HepG2 (cell line): ENCODE measurements at regions not wholly inside any gene's neighbourhood (a gene's known extent, or its start where the extent isn't known, plus 50 kb on each side); places are given as distances from the start of the nearest gene placed in this dataset.

Experiments used
- ATAC-seq: fragments of 200-7000 bp; cut with Tn5 transposase; 3 replicates; pipeline ENCODE4 v1.9.1; 2020; ENCODE audit warnings: mild to moderate bottlenecking, moderate library complexity
- BruUV-seq: library from RNA; stranded (reverse); fragments of 400-500 nt; replicated peaks from 2 replicates; lab custom pipeline; 2021; lab: Mats Ljungman, UMichigan
- CTCF ChIA-PET: fragments of 300-600 bp; formaldehyde crosslinking; extraction: SDS; loops from one replicate; lab custom pipeline; 2021; ENCODE audit warnings: low total read pairs, inconsistent platforms, low intra/inter-chr PET ratio; lab: Yijun Ruan, JAX
- POLR2A ChIA-PET: fragments of 350-600 bp; sonication (Branson Sonifier 250); formaldehyde crosslinking; loops from one replicate; lab custom pipeline; 2020; ENCODE audit warnings: antibody characterized with exemption, inconsistent platforms; lab: Yijun Ruan, JAX
- DNase-seq: peaks from one replicate; pipeline ENCODE4 v3.0.0-alpha.2; 2015; ENCODE audit warnings: low spot score
- FAIRE-seq: peaks from 3 replicates; lab custom pipeline; 2011; peaks lifted over from hg19 to GRCh38; lab: Jason Lieb, UNC
- H2AFZ ChIP-seq: one replicate; pipeline ENCODE4 v1.6.1; 2011; ENCODE audit warnings: low read length, inconsistent platforms
- H3K27ac ChIP-seq: fragments of 300-600 bp; 3 replicates; pipeline ENCODE4 v1.8.0; 2011; ENCODE audit warnings: mixed run types, mild to moderate bottlenecking, mixed read lengths, low read length, inconsistent platforms; ENCODE audit not compliant: insufficient read depth; ENCODE audit errors: extremely low read length
- H3K27me3 ChIP-seq, 2 experiments: fragments of 200-600 bp in 1 of 2; 2 replicates in 1 of 2; 3 replicates in 1 of 2; pipeline versions ENCODE4 v1.6.0 to v1.8.0; 2011; ENCODE audit warnings: low read length in 2 of 2, mild to moderate bottlenecking in 2 of 2, moderate library complexity in 2 of 2, inconsistent platforms in 1 of 2; ENCODE audit not compliant: insufficient read depth in 2 of 2, control insufficient read depth in 1 of 2
- H3K36me3 ChIP-seq, 2 experiments: fragments of 200-600 bp in 1 of 2; replicated peaks in 1 of 2; 2 replicates in 1 of 2; 3 replicates in 1 of 2; pipeline versions ENCODE4 v1.5.1 to v1.8.0; 2011; ENCODE audit warnings: low read length in 2 of 2, inconsistent platforms in 1 of 2; ENCODE audit not compliant: insufficient read depth in 2 of 2, control insufficient read depth in 1 of 2
- H3K4me1 ChIP-seq: 2 replicates; pipeline ENCODE4 v1.5.1; 2012; ENCODE audit warnings: low read length, inconsistent platforms; ENCODE audit not compliant: insufficient read depth
- H3K4me2 ChIP-seq: 2 replicates; pipeline ENCODE4 v1.6.0; 2011; ENCODE audit warnings: low read depth, low read length, inconsistent platforms
- H3K4me3 ChIP-seq, 3 experiments: fragments of 200-600 bp in 1 of 3; sonication (generic), shearing (Covaris generic) in 1 of 3; replicated peaks in 1 of 3; 2 replicates each; pipeline ENCODE4 v1.5.1; 2011 to 2016; ENCODE audit warnings: low read length in 3 of 3, inconsistent platforms in 2 of 3, low read depth in 2 of 3, mild to moderate bottlenecking in 2 of 3, control low read depth in 1 of 3, mixed read lengths in 1 of 3; ENCODE audit not compliant: insufficient read depth in 1 of 3
- H3K79me2 ChIP-seq: one replicate; pipeline ENCODE4 v1.6.1; 2011; ENCODE audit warnings: low read length, inconsistent platforms; ENCODE audit not compliant: insufficient read depth
- H3K9ac ChIP-seq: 2 replicates; pipeline ENCODE4 v1.6.0; 2011; ENCODE audit warnings: mild to moderate bottlenecking, low read depth, low read length, inconsistent platforms; ENCODE audit not compliant: insufficient read depth
- H3K9me3 ChIP-seq: 2 replicates; pipeline ENCODE4 v1.5.1; 2012; ENCODE audit warnings: mild to moderate bottlenecking, low read length
- H4K20me1 ChIP-seq: 2 replicates; pipeline ENCODE4 v1.6.0; 2011; ENCODE audit warnings: inconsistent platforms, mild to moderate bottlenecking, low read length, moderate library complexity; ENCODE audit not compliant: insufficient read depth
- CHD4 ChIP-seq: fragments of 200-600 bp; sonication (generic); IDR thresholded peaks from 2 replicates; pipeline ENCODE4 v1.7.0; 2017; ENCODE audit warnings: mild to moderate bottlenecking, low read length, borderline replicate concordance
- ELF1 ChIP-seq: sonication (generic); formaldehyde crosslinking; IDR thresholded peaks from 2 replicates; pipeline ENCODE4 v1.4.0; 2020; ENCODE audit warnings: missing genetic modification reagents
- HNRNPK ChIP-seq: fragments of 200-400 bp; formaldehyde crosslinking; IDR thresholded peaks from 2 replicates; pipeline ENCODE4 v1.6.1; 2018; ENCODE audit warnings: low read length, low read depth, moderate library complexity, mild to moderate bottlenecking; ENCODE audit not compliant: poor library complexity, severe bottlenecking
- NFIC ChIP-seq: IDR thresholded peaks from 2 replicates; pipeline ENCODE4 v1.6.1; 2012; ENCODE audit warnings: mild to moderate bottlenecking, low read length, inconsistent platforms
- RAD51 ChIP-seq: fragments of 450-650 bp; IDR thresholded peaks from 2 replicates; pipeline ENCODE4 v1.6.1; 2016; ENCODE audit warnings: borderline replicate concordance
- SMAD3 ChIP-seq: sonication (generic); formaldehyde crosslinking; IDR thresholded peaks from 2 replicates; pipeline ENCODE4 v1.4.0; 2020; ENCODE audit warnings: missing genetic modification reagents
- TBP ChIP-seq: sonication (generic); formaldehyde crosslinking; IDR thresholded peaks from 2 replicates; pipeline ENCODE4 v1.5.0; 2020; ENCODE audit warnings: missing genetic modification reagents
- ZC3H13 ChIP-seq: sonication (generic); formaldehyde crosslinking; IDR thresholded peaks from 2 replicates; pipeline ENCODE4 v1.8.1; 2023; ENCODE audit warnings: mild to moderate bottlenecking, missing genetic modification reagents, moderate library complexity
- ZNF616 ChIP-seq: sonication (generic); formaldehyde crosslinking; IDR thresholded peaks from 2 replicates; pipeline ENCODE4 v1.5.0; 2020; ENCODE audit warnings: low read depth, mild to moderate bottlenecking, missing genetic modification reagents
- ZNF746 ChIP-seq: sonication (generic); formaldehyde crosslinking; IDR thresholded peaks from 2 replicates; pipeline ENCODE4 v1.8.0; 2022; ENCODE audit warnings: mild to moderate bottlenecking, missing genetic modification reagents
- ZNF761 ChIP-seq: sonication (generic); formaldehyde crosslinking; conservative IDR thresholded peaks from 2 replicates; pipeline ENCODE4 v1.4.0; 2020; ENCODE audit warnings: mild to moderate bottlenecking, missing genetic modification reagents
- WGBS: methylation state at CpG from one replicate; pipeline ENCODE4 v1.1.6; 2017; ENCODE audit warnings: low lambda C conversion rate; 5-methylcytosine and 5-hydroxymethylcytosine counted together
- in situ Hi-C: cut with HindIII; loops from 2 replicates; pipeline ENCODE4 v1.10.0; 2017; ENCODE audit warnings: low pct_unique_long_range_greater_than_20kb; ENCODE audit not compliant: extremely low pct_ligation_motif_present
- intact Hi-C: fragments of 100-400 bp; cut with micrococcal nuclease; formaldehyde crosslinking; loops from one replicate; pipeline ENCODE4 v1.10.0; 2022; ENCODE audit not compliant: unreplicated experiment
- TF ChIP-seq, protein P1 (sequence below): sonication (generic); formaldehyde crosslinking; IDR thresholded peaks from 2 replicates; pipeline ENCODE4 v1.4.0; 2020; ENCODE audit warnings: missing genetic modification reagents, borderline replicate concordance
- TF ChIP-seq, protein P2 (sequence below): sonication (generic); formaldehyde crosslinking; IDR thresholded peaks from 2 replicates; pipeline ENCODE4 v1.4.0; 2020; ENCODE audit warnings: missing genetic modification reagents

DNA sequence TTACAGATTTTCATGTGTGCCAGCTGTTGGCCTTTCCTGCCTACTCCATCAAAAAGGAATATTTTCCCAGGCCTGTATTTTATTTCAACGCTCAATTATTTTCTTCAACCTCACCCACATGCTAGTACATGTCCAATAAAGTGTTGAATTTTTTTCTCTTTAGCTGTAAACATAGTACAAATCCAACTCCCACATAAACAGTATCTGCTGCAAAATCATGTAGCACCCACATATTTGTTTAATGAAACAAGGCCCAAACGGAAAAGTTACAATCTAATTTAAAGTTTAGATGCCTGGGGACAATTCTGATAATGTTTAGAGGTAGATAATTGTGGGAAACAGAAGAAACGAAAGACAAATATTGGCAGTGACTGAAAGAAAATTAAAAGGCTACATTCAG is 275.4 kb upstream of the ACVR2A start (continued):
- no peak for TF ChIP-seq CHD4
- no peak for TF ChIP-seq ZNF746 (CRISPR knock-in tag)

DNA sequence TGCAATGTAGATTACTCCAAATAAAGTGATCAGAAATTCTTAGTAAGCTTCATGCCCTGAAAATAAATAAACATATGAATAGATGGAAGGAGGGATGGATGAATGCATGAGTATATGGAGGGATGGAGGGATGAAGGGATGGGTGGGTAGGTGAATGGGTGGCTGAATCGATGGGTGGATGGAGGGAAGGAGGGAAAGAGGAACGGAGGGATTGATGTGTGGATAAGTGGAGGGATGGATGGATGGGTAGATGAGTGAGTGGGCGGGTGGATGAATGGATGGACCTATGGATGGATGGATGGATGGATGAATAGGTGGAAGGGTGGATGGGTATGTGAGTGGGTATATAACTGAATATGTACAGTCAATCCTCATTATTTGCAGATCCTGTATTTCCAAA is 276.7 kb upstream of the ACVR2A start:
- FAIRE-seq (no peak), ATAC-seq (no peak), DNase-seq (no peak)
- BruUV-seq = no TSS peak
- Histone ChIP-seq H3K79me2 (no peaks in the 10 kb centered on the region), H3K9ac (no peak overlapping the region), H3K4me1 (no peaks in the 10 kb centered on the region), H3K36me3 (no peaks in the 10 kb centered on the region), H2AFZ (no peak overlapping the region), H4K20me1 (no peaks in the 10 kb centered on the region), H3K27ac (no peak overlapping the region), H3K4me3 (no peak overlapping the region), H3K9me3 (no peaks in the 10 kb centered on the region), H3K27me3 (no peaks in the 10 kb centered on the region), H3K4me2 (no peak overlapping the region)
- WGBS = 9% methylated on average over 3 of the region's 3 CpGs
- POLR2A ChIA-PET = no interaction called here
- TF ChIP-seq HNRNPK = peak; percentile 64
- no peak for TF ChIP-seq ZNF761 (CRISPR knock-in tag)
- TF ChIP-seq RAD51 = 0 out of 2 replicates have a peak, but pooled peaks have one; percentile 6
- intact Hi-C loops = no loop called here
- CTCF ChIA-PET = no interaction called here
- in situ Hi-C loops = no loop called here

DNA sequence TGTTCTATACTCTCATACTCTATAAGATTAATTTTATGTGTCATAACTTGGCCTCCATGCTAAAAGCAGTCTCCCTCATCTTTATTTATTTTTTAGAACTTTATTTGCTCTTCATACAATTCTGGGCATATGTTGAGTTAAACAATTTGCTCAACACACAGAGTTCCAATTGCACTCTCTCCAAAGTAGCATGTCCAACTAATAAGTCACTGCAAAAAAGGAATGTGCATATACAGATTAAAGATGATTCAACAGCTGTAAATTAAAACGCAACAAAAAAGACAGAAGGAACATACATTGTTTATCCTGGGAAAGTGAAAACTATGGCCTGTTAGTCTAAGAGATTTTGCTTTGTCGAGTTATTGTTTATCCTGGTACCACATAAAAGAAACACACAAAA is 277.7 kb upstream of the ACVR2A start:
- POLR2A ChIA-PET = no interaction called here
- Histone ChIP-seq H3K4me2 (no peak overlapping the region), H3K4me3 (no peak overlapping the region), H3K27me3 (no peaks in the 10 kb centered on the region), H3K9ac (no peak overlapping the region), H3K36me3 (no peaks in the 10 kb centered on the region), H4K20me1 (no peaks in the 10 kb centered on the region), H3K9me3 (no peaks in the 10 kb centered on the region), H3K4me1 (no peaks in the 10 kb centered on the region), H2AFZ (no peak overlapping the region), H3K79me2 (no peaks in the 10 kb centered on the region), H3K27ac (no peak overlapping the region)
- FAIRE-seq (no peak), DNase-seq (no peak), ATAC-seq (no peak)
- TF ChIP-seq SMAD3 (CRISPR knock-in tag) (no peak), ZNF616 (CRISPR knock-in tag) (no peak), ZC3H13 (no peak), NFIC (no peak), ELF1 (CRISPR knock-in tag) (no peak), TBP (CRISPR knock-in tag) (no peak)
- TF ChIP-seq, protein P1, sequence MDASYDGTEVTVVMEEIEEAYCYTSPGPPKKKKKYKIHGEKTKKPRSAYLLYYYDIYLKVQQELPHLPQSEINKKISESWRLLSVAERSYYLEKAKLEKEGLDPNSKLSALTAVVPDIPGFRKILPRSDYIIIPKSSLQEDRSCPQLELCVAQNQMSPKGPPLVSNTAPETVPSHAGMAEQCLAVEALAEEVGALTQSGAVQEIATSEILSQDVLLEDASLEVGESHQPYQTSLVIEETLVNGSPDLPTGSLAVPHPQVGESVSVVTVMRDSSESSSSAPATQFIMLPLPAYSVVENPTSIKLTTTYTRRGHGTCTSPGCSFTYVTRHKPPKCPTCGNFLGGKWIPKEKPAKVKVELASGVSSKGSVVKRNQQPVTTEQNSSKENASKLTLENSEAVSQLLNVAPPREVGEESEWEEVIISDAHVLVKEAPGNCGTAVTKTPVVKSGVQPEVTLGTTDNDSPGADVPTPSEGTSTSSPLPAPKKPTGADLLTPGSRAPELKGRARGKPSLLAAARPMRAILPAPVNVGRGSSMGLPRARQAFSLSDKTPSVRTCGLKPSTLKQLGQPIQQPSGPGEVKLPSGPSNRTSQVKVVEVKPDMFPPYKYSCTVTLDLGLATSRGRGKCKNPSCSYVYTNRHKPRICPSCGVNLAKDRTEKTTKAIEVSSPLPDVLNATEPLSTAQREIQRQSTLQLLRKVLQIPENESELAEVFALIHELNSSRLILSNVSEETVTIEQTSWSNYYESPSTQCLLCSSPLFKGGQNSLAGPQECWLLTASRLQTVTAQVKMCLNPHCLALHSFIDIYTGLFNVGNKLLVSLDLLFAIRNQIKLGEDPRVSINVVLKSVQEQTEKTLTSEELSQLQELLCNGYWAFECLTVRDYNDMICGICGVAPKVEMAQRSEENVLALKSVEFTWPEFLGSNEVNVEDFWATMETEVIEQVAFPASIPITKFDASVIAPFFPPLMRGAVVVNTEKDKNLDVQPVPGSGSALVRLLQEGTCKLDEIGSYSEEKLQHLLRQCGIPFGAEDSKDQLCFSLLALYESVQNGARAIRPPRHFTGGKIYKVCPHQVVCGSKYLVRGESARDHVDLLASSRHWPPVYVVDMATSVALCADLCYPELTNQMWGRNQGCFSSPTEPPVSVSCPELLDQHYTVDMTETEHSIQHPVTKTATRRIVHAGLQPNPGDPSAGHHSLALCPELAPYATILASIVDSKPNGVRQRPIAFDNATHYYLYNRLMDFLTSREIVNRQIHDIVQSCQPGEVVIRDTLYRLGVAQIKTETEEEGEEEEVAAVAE (CRISPR knock-in tag) = no peak
- TF ChIP-seq, protein P2, sequence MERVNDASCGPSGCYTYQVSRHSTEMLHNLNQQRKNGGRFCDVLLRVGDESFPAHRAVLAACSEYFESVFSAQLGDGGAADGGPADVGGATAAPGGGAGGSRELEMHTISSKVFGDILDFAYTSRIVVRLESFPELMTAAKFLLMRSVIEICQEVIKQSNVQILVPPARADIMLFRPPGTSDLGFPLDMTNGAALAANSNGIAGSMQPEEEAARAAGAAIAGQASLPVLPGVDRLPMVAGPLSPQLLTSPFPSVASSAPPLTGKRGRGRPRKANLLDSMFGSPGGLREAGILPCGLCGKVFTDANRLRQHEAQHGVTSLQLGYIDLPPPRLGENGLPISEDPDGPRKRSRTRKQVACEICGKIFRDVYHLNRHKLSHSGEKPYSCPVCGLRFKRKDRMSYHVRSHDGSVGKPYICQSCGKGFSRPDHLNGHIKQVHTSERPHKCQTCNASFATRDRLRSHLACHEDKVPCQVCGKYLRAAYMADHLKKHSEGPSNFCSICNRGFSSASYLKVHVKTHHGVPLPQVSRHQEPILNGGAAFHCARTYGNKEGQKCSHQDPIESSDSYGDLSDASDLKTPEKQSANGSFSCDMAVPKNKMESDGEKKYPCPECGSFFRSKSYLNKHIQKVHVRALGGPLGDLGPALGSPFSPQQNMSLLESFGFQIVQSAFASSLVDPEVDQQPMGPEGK (CRISPR knock-in tag) = no peak
- in situ Hi-C loops = no loop called here
- intact Hi-C loops = no loop called here
- 9% methylated on average over 2 of the region's 2 CpGs for WGBS
- no TSS peak for BruUV-seq
- CTCF ChIA-PET = no interaction called here
